Keratinocyte (primary cell): ENCODE measurements at regions not wholly inside any gene's neighbourhood (a gene's known extent, or its start where the extent isn't known, plus 50 kb on each side); places are given as distances from the start of the nearest gene placed in this dataset.
"Not testable (repeated sequence)": the region's sequence is repeated elsewhere in the genome, so short reads cannot be mapped to it uniquely, and the experiment has no call there.

Experiments used
- DNase-seq: peaks from one replicate; pipeline ENCODE4 v3.0.0-alpha.2; 2011; ENCODE audit warnings: low read depth, missing footprints, low spot score
- FAIRE-seq: peaks from 2 replicates; lab custom pipeline; 2011; peaks lifted over from hg19 to GRCh38; lab: Jason Lieb, UNC
- H2AFZ ChIP-seq: 2 replicates; pipeline ENCODE4 v1.6.0; 2012; ENCODE audit warnings: low read length, control low read depth, inconsistent platforms; ENCODE audit not compliant: control insufficient read depth
- H3K27ac ChIP-seq: 2 replicates; pipeline ENCODE4 v1.5.1; 2011; ENCODE audit warnings: low read length; ENCODE audit not compliant: control insufficient read depth, insufficient read depth
- H3K27me3 ChIP-seq: 3 replicates; pipeline ENCODE4 v1.6.0; 2011; ENCODE audit warnings: low read length; ENCODE audit not compliant: control insufficient read depth, insufficient read depth; ENCODE audit errors: extremely low read depth
- H3K36me3 ChIP-seq, 2 experiments: 2 replicates in 1 of 2; 3 replicates in 1 of 2; pipeline ENCODE4 v1.5.1; 2011; ENCODE audit warnings: low read length in 2 of 2, mild to moderate bottlenecking in 1 of 2; ENCODE audit not compliant: control insufficient read depth in 2 of 2, insufficient read depth in 2 of 2; ENCODE audit errors: extremely low read depth in 1 of 2
- H3K4me1 ChIP-seq: 3 replicates; pipeline ENCODE4 v1.5.1; 2011; ENCODE audit warnings: low read length; ENCODE audit not compliant: control insufficient read depth, insufficient read depth; ENCODE audit errors: extremely low read depth
- H3K4me2 ChIP-seq: 3 replicates; pipeline ENCODE4 v1.6.0; 2011; ENCODE audit warnings: low read depth, low read length; ENCODE audit not compliant: control insufficient read depth, insufficient read depth; ENCODE audit errors: extremely low read depth
- H3K4me3 ChIP-seq, 3 experiments: fragments of 200-600 bp in 1 of 3; sonication (generic) in 1 of 3; 2 replicates in 2 of 3; 3 replicates in 1 of 3; pipeline ENCODE4 v1.5.1; 2011 to 2016; ENCODE audit warnings: low read length in 3 of 3, mild to moderate bottlenecking in 3 of 3, control low read depth in 2 of 3, inconsistent platforms in 1 of 3, low read depth in 1 of 3, mixed read lengths in 1 of 3, mixed run types in 1 of 3, moderate library complexity in 1 of 3; ENCODE audit not compliant: control insufficient read depth in 2 of 3, insufficient read depth in 2 of 3; ENCODE audit errors: extremely low read depth in 1 of 3
- H3K79me2 ChIP-seq: 2 replicates; pipeline ENCODE4 v1.6.0; 2012; ENCODE audit warnings: low read length; ENCODE audit not compliant: control insufficient read depth, insufficient read depth
- H3K9ac ChIP-seq: 3 replicates; pipeline ENCODE4 v1.6.0; 2011; ENCODE audit warnings: low read length; ENCODE audit not compliant: control insufficient read depth, insufficient read depth; ENCODE audit errors: extremely low read depth
- H3K9me1 ChIP-seq: 3 replicates; pipeline ENCODE4 v1.6.0; 2011; ENCODE audit warnings: low read length; ENCODE audit not compliant: control insufficient read depth, insufficient read depth; ENCODE audit errors: extremely low read depth
- H3K9me3 ChIP-seq: 2 replicates; pipeline ENCODE4 v1.5.1; 2012; ENCODE audit warnings: low read depth, low read length; ENCODE audit not compliant: control insufficient read depth
- H4K20me1 ChIP-seq: 3 replicates; pipeline ENCODE4 v1.6.0; 2011; ENCODE audit warnings: low read length; ENCODE audit not compliant: control insufficient read depth, insufficient read depth; ENCODE audit errors: extremely low read depth
- EZH2 ChIP-seq: IDR thresholded peaks from one replicate; pipeline ENCODE4 v1.6.1; 2012; ENCODE audit warnings: inconsistent platforms, mild to moderate bottlenecking, low read length, moderate library complexity
- dilution Hi-C: fragments of 300-500 bp; cut with MboI; formaldehyde crosslinking; loops from one replicate; pipeline ENCODE4 v1.7.0; 2020; ENCODE audit warnings: low sequenced_read_pairs; ENCODE audit not compliant: extremely low pct_ligation_motif_present
- TF ChIP-seq, protein P1 (sequence below), 3 experiments: IDR thresholded peaks in 1 of 3; conservative IDR thresholded peaks in 1 of 3; optimal IDR thresholded peaks in 1 of 3; 2 replicates in 2 of 3; 3 replicates in 1 of 3; pipeline versions ENCODE3 to v1.5.1; 2011; ENCODE audit warnings: low read length in 3 of 3, mild to moderate bottlenecking in 3 of 3, moderate library complexity in 2 of 3, control low read depth in 1 of 3, inconsistent platforms in 1 of 3; ENCODE audit not compliant: insufficient read depth in 2 of 3; ENCODE audit errors: extremely low read depth in 1 of 3

DNA sequence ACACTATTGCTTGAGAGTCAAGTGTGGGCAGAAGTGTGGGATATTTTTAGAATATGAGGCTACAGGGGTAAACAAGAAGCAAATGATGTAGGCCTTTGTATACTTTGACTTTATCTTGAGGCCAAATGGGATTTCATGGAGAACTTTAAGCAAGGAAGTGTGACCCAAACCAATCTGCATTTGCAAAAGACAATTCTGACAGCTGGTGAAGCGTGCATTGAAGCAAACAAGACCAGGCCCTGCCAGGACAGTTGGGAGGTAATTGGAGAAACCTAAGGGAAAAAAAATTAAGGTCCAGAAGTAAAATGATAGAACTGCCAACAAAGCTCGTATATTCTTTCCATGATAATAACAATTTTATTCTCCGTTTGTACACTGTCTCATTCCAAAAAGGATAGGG lies 168.3 kb downstream of the TM2D1 start:
- H3K36me3 ChIP-seq = no peaks in the 10 kb centered on the region
- TF ChIP-seq, protein P1, sequence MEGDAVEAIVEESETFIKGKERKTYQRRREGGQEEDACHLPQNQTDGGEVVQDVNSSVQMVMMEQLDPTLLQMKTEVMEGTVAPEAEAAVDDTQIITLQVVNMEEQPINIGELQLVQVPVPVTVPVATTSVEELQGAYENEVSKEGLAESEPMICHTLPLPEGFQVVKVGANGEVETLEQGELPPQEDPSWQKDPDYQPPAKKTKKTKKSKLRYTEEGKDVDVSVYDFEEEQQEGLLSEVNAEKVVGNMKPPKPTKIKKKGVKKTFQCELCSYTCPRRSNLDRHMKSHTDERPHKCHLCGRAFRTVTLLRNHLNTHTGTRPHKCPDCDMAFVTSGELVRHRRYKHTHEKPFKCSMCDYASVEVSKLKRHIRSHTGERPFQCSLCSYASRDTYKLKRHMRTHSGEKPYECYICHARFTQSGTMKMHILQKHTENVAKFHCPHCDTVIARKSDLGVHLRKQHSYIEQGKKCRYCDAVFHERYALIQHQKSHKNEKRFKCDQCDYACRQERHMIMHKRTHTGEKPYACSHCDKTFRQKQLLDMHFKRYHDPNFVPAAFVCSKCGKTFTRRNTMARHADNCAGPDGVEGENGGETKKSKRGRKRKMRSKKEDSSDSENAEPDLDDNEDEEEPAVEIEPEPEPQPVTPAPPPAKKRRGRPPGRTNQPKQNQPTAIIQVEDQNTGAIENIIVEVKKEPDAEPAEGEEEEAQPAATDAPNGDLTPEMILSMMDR (optimal IDR thresholded peaks at IDR 0.05 in 1 of 3, IDR thresholded peaks at IDR 0.05 in 1 of 3, conservative IDR thresholded peaks at IDR 0.05 in 1 of 3; ENCODE audit: extremely low read depth in 1 of 3, insufficient read depth in 2 of 3, low read length in 3 of 3) = no peak
- no peak for TF ChIP-seq EZH2
- H3K9me1 ChIP-seq = no peaks in the 10 kb centered on the region

DNA sequence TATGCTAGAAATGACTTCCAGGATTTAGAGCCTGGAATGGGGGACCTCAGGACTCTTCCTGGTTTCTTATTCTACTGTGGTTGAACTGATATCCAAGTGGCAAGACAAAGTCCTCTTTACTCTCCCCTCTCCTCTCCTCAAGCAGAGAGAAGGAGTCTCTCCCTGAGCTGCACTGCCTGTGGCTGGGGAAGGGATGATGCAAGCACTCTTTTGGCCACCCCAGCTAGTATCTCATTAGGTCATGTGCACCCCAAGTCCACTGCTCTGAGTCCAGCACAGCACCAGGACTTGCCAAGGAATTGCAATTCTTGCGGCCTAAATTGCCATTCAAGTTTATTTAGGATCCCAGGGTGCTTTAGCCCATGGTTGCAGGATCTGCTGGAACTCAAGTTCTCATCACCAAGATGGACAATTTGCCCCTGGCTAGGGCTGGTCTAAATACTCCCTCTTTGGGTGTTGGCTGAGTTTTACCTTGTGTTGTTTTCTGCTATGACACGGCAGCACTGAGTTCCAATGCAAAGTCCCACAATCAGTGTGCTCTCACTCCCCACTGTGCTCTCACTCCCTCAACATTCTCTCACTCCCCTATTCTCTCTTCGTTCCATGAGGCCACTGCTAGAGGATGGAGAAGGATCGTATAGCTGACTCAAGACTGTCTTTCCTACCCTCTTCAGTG lies 172.2 kb downstream of the TM2D1 start:
- no peaks in the 10 kb centered on the region for H3K36me3 ChIP-seq
- no peak for FAIRE-seq
- H2AFZ ChIP-seq = no peak overlapping the region
- no peaks in the 10 kb centered on the region for H3K27me3 ChIP-seq
- dilution Hi-C loops = no loop called here
- no peaks in the 10 kb centered on the region for H3K79me2 ChIP-seq
- H4K20me1 ChIP-seq = no peaks in the 10 kb centered on the region
- no peak overlapping the region for H3K27ac ChIP-seq
- no peak for DNase-seq
- no peaks in the 10 kb centered on the region for H3K4me1 ChIP-seq
- no peak for TF ChIP-seq EZH2
- TF ChIP-seq, protein P1 (optimal IDR thresholded peaks at IDR 0.05 in 1 of 3, IDR thresholded peaks at IDR 0.05 in 1 of 3, conservative IDR thresholded peaks at IDR 0.05 in 1 of 3; ENCODE audit: extremely low read depth in 1 of 3, insufficient read depth in 2 of 3, low read length in 3 of 3) = no peak
- no peak overlapping the region for H3K4me2 ChIP-seq
- no peaks in the 10 kb centered on the region for H3K9me1 ChIP-seq
- H3K4me3 ChIP-seq = no peak overlapping the region
- H3K9ac ChIP-seq = no peak overlapping the region
- H3K9me3 ChIP-seq = no peaks in the 10 kb centered on the region

More for the DNA sequence above, 168.3 kb downstream of the TM2D1 start:
- no peak overlapping the region for H3K9ac ChIP-seq
- no peaks in the 10 kb centered on the region for H3K9me3 ChIP-seq
- no peaks in the 10 kb centered on the region for H3K79me2 ChIP-seq
- FAIRE-seq (no peak), DNase-seq (no peak)
- no peak overlapping the region for H3K4me2 ChIP-seq
- dilution Hi-C loops = no loop called here
- H2AFZ ChIP-seq = no peak overlapping the region
- no peak overlapping the region for H3K4me3 ChIP-seq
- no peaks in the 10 kb centered on the region for H4K20me1 ChIP-seq
- H3K4me1 ChIP-seq = no peaks in the 10 kb centered on the region
- H3K27me3 ChIP-seq = no peaks in the 10 kb centered on the region
- no peak overlapping the region for H3K27ac ChIP-seq

DNA sequence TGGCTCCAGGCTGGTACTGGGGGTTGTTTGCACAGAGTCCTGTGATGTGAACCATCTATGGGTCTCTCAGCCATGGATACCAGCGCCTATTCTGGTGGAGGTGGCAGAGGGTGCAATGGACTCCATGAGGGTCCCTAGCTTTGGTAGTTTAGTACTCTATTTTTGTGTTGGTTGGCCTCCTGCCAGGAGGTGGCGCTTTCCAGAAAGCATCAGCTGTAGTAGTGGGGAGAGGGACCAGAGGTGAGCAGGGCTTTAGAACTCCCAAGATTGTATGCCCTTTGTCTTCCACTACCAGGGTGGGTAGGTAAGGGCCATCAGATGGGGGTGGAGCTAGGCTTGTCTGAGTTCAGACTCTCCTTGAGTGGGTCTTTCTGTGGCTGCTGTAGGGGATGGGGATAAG lies 177.6 kb downstream of the TM2D1 start:
- H2AFZ ChIP-seq, H4K20me1 ChIP-seq, DNase-seq, H3K4me1 ChIP-seq, H3K4me3 ChIP-seq, FAIRE-seq, H3K9ac ChIP-seq, H3K9me3 ChIP-seq, H3K9me1 ChIP-seq, H3K27ac ChIP-seq, H3K79me2 ChIP-seq, H3K27me3 ChIP-seq, H3K4me2 ChIP-seq, dilution Hi-C loops, H3K36me3 ChIP-seq: not testable (repeated sequence)

DNA sequence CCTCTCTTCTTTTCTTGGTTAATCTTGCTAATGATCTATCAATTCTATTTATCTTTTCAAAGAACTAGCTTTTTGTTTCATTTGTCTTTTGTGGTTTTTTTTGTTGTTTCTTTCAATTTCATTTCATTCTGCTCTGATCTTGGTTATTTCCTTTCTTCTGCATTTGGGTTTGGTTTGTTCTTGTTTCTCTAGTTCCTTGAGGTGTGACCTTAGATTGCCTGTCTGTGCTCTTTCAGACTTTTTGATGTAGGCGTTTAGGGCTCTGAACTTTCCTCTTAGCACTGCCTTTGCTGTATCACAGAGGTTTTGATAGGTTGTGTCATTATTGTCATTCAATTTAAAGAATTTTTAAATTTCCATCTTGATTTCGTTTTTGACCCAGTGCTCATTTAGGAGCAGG lies 180.1 kb downstream of the TM2D1 start:
- not testable (repeated sequence) for H3K27ac ChIP-seq, FAIRE-seq

More for the DNA sequence above, 180.1 kb downstream of the TM2D1 start:
- H2AFZ ChIP-seq, H3K4me2 ChIP-seq, H3K9ac ChIP-seq, H3K36me3 ChIP-seq, H3K27me3 ChIP-seq, H3K4me1 ChIP-seq, H3K9me3 ChIP-seq, H3K79me2 ChIP-seq, H3K4me3 ChIP-seq, H3K9me1 ChIP-seq, DNase-seq, dilution Hi-C loops, H4K20me1 ChIP-seq: not testable (repeated sequence)
